HG03196 (cell line): ENCODE measurements at regions not wholly inside any gene's neighbourhood (a gene's known extent, or its start where the extent isn't known, plus 50 kb on each side); places are given as distances from the start of the nearest gene placed in this dataset.
A peak's percentile ranks its signal among the peaks of the same experiment; 100 is the strongest.
"Not testable (repeated sequence)": the region's sequence is repeated elsewhere in the genome, so short reads cannot be mapped to it uniquely, and the experiment has no call there.

Source experiments
- ATAC-seq: cut with Tn5 transposase; IDR thresholded peaks from one replicate; pipeline ENCODE4 v1.9.1; 2021; ENCODE audit not compliant: unreplicated experiment

- not testable (repeated sequence) for ATAC-seq
Observed at GRCh38 chr6:147651-148050, 144.6 kb upstream of the DUSP22 start.

GRCh38 chr6:148051-148984 lies 144.0 kb upstream of the DUSP22 start:
- peak; percentile 95 for ATAC-seq

- ATAC-seq: not testable (repeated sequence)
Observed at GRCh38 chr6:150147-150546, 142.1 kb upstream of the DUSP22 start.

GRCh38 chr6:152436-152835 lies 139.9 kb upstream of the DUSP22 start:
- not testable (repeated sequence) for ATAC-seq

GRCh38 chr6:153026-153425 lies 139.3 kb upstream of the DUSP22 start:
- ATAC-seq: not testable (repeated sequence)

GRCh38 chr6:153867-154266 lies 138.4 kb upstream of the DUSP22 start:
- ATAC-seq: not testable (repeated sequence)

GRCh38 chr6:154321-155092 lies 137.8 kb upstream of the DUSP22 start:
- ATAC-seq: not testable (repeated sequence)

GRCh38 chr6:156010-156409 lies 136.3 kb upstream of the DUSP22 start:
- no peak for ATAC-seq

- ATAC-seq: not testable (repeated sequence)
Observed at GRCh38 chr6:156441-157140, 135.7 kb upstream of the DUSP22 start.

GRCh38 chr6:157176-157575 lies 135.1 kb upstream of the DUSP22 start:
- not testable (repeated sequence) for ATAC-seq

GRCh38 chr6:161657-162056 lies 130.6 kb upstream of the DUSP22 start:
- not testable (repeated sequence) for ATAC-seq

- no peak for ATAC-seq
Observed at GRCh38 chr6:164720-165119, 127.6 kb upstream of the DUSP22 start.

GRCh38 chr6:165263-165662 lies 127.0 kb upstream of the DUSP22 start:
- ATAC-seq: no peak

GRCh38 chr6:165906-166305 lies 126.4 kb upstream of the DUSP22 start:
- ATAC-seq: no peak

- no peak for ATAC-seq
Observed at GRCh38 chr6:168865-169455, 123.3 kb upstream of the DUSP22 start.

- no peak for ATAC-seq
Observed at GRCh38 chr6:174036-174435, 118.3 kb upstream of the DUSP22 start.

- ATAC-seq: no peak
Observed at GRCh38 chr6:175680-176079, 116.6 kb upstream of the DUSP22 start.

- no peak for ATAC-seq
Observed at GRCh38 chr6:176766-177165, 115.5 kb upstream of the DUSP22 start.

GRCh38 chr6:178119-178518 lies 114.2 kb upstream of the DUSP22 start:
- ATAC-seq: no peak

GRCh38 chr6:178929-179328 lies 113.4 kb upstream of the DUSP22 start:
- not testable (repeated sequence) for ATAC-seq
